ENCODE measurements at regions not wholly inside any gene's neighbourhood (a gene's known extent, or its start where the extent isn't known, plus 50 kb on each side); places are given as distances from the start of the nearest gene placed in this dataset.

GRCh38 chr13:67740871-67741535, 510.9 kb upstream of the PCDH9 start:
- Mint-ChIP-seq H3K27ac (no peak overlapping the region), H3K4me3 (no peak overlapping the region), H3K27me3 (no peaks in the 10 kb centered on the region), H3K36me3 (ENCODE audit: low read depth) (no peaks in the 10 kb centered on the region), H3K9me3 (peaks cover 10% of the 10 kb centered on the region), H3K4me1 (ENCODE audit: low read depth) (no peaks in the 10 kb centered on the region)
- ATAC-seq: no peak
- CTCF ChIA-PET: no interaction called here
- DNase-seq: no peak
- intact Hi-C loops (cut with micrococcal nuclease): no loop called here
- POLR2A ChIA-PET: no interaction called here
- no peak for TF ChIP-seq CTCF (IDR thresholded peaks at IDR 0.05)

GRCh38 chr13:67736646-67737420, 506.7 kb upstream of the PCDH9 start:
- no peak overlapping the region for H3K27ac Mint-ChIP-seq
- POLR2A ChIA-PET: no interaction called here
- H3K36me3 Mint-ChIP-seq (ENCODE audit: low read depth): no peaks in the 10 kb centered on the region
- H3K9me3 Mint-ChIP-seq: peaks cover 12% of the 10 kb centered on the region
- DNase-seq (no peak), ATAC-seq (no peak)
- H3K4me1 Mint-ChIP-seq (ENCODE audit: low read depth): no peaks in the 10 kb centered on the region
- CTCF ChIA-PET: no interaction called here
- H3K4me3 Mint-ChIP-seq: no peak overlapping the region
- no peaks in the 10 kb centered on the region for H3K27me3 Mint-ChIP-seq
- no peak for TF ChIP-seq CTCF (IDR thresholded peaks at IDR 0.05)
- intact Hi-C loops (cut with micrococcal nuclease): no loop called here

- H3K27me3 Mint-ChIP-seq: no peaks in the 10 kb centered on the region
- no peak overlapping the region for H3K27ac Mint-ChIP-seq
- ATAC-seq (no peak), DNase-seq (no peak)
- intact Hi-C loops (cut with micrococcal nuclease): no loop called here
- no peaks in the 10 kb centered on the region for H3K36me3 Mint-ChIP-seq (ENCODE audit: low read depth)
- no peaks in the 10 kb centered on the region for H3K4me1 Mint-ChIP-seq (ENCODE audit: low read depth)
- peaks cover 12% of the 10 kb centered on the region for H3K9me3 Mint-ChIP-seq
- no peak overlapping the region for H3K4me3 Mint-ChIP-seq
- ChIA-PET CTCF (no interaction called here), POLR2A (no interaction called here)
- no peak for TF ChIP-seq CTCF (IDR thresholded peaks at IDR 0.05)
Observed at GRCh38 chr13:67735651-67736050, 505.5 kb upstream of the PCDH9 start.

- CTCF ChIA-PET: no interaction called here
- Mint-ChIP-seq H3K27me3 (no peaks in the 10 kb centered on the region), H3K4me3 (no peak overlapping the region), H3K4me1 (ENCODE audit: low read depth) (no peaks in the 10 kb centered on the region), H3K9me3 (peaks cover 13% of the 10 kb centered on the region), H3K36me3 (ENCODE audit: low read depth) (no peaks in the 10 kb centered on the region), H3K27ac (no peak overlapping the region)
- TF ChIP-seq CTCF (IDR thresholded peaks at IDR 0.05): no peak
- POLR2A ChIA-PET: no interaction called here
- DNase-seq (no peak), ATAC-seq (no peak)
- intact Hi-C loops (cut with micrococcal nuclease): no loop called here
Observed at GRCh38 chr13:67726979-67727378, 496.8 kb upstream of the PCDH9 start.

- Mint-ChIP-seq H3K4me3 (no peak overlapping the region), H3K4me1 (ENCODE audit: low read depth) (no peaks in the 10 kb centered on the region), H3K36me3 (ENCODE audit: low read depth) (no peaks in the 10 kb centered on the region), H3K9me3 (peaks cover 13% of the 10 kb centered on the region), H3K27ac (no peak overlapping the region), H3K27me3 (no peaks in the 10 kb centered on the region)
- no peak for TF ChIP-seq CTCF (IDR thresholded peaks at IDR 0.05)
- no peak for DNase-seq
- CTCF ChIA-PET: no interaction called here
- POLR2A ChIA-PET: no interaction called here
- no peak for ATAC-seq
- intact Hi-C loops (cut with micrococcal nuclease): no loop called here
Observed at GRCh38 chr13:67725999-67726398, 495.9 kb upstream of the PCDH9 start.

All from activated CD8-positive, alpha-beta T cell treated with anti-CD3 and anti-CD28 coated beads for 36 hours (primary cell).